Keratinocyte (primary cell): ENCODE measurements at regions not wholly inside any gene's neighbourhood (a gene's known extent, or its start where the extent isn't known, plus 50 kb on each side); places are given as distances from the start of the nearest gene placed in this dataset.

ENCODE experiments used
- DNase-seq: peaks from one replicate; pipeline ENCODE4 v3.0.0-alpha.2; 2011; ENCODE audit warnings: low read depth, missing footprints, low spot score
- FAIRE-seq: peaks from 2 replicates; lab custom pipeline; 2011; peaks lifted over from hg19 to GRCh38; lab: Jason Lieb, UNC
- H2AFZ ChIP-seq: 2 replicates; pipeline ENCODE4 v1.6.0; 2012; ENCODE audit warnings: low read length, control low read depth, inconsistent platforms; ENCODE audit not compliant: control insufficient read depth
- H3K27ac ChIP-seq: 2 replicates; pipeline ENCODE4 v1.5.1; 2011; ENCODE audit warnings: low read length; ENCODE audit not compliant: control insufficient read depth, insufficient read depth
- H3K27me3 ChIP-seq: 3 replicates; pipeline ENCODE4 v1.6.0; 2011; ENCODE audit warnings: low read length; ENCODE audit not compliant: control insufficient read depth, insufficient read depth; ENCODE audit errors: extremely low read depth
- H3K36me3 ChIP-seq, 2 experiments: 2 replicates in 1 of 2; 3 replicates in 1 of 2; pipeline ENCODE4 v1.5.1; 2011; ENCODE audit warnings: low read length in 2 of 2, mild to moderate bottlenecking in 1 of 2; ENCODE audit not compliant: control insufficient read depth in 2 of 2, insufficient read depth in 2 of 2; ENCODE audit errors: extremely low read depth in 1 of 2
- H3K4me1 ChIP-seq: 3 replicates; pipeline ENCODE4 v1.5.1; 2011; ENCODE audit warnings: low read length; ENCODE audit not compliant: control insufficient read depth, insufficient read depth; ENCODE audit errors: extremely low read depth
- H3K4me2 ChIP-seq: 3 replicates; pipeline ENCODE4 v1.6.0; 2011; ENCODE audit warnings: low read depth, low read length; ENCODE audit not compliant: control insufficient read depth, insufficient read depth; ENCODE audit errors: extremely low read depth
- H3K4me3 ChIP-seq, 3 experiments: fragments of 200-600 bp in 1 of 3; sonication (generic) in 1 of 3; 2 replicates in 2 of 3; 3 replicates in 1 of 3; pipeline ENCODE4 v1.5.1; 2011 to 2016; ENCODE audit warnings: low read length in 3 of 3, mild to moderate bottlenecking in 3 of 3, control low read depth in 2 of 3, inconsistent platforms in 1 of 3, low read depth in 1 of 3, mixed read lengths in 1 of 3, mixed run types in 1 of 3, moderate library complexity in 1 of 3; ENCODE audit not compliant: control insufficient read depth in 2 of 3, insufficient read depth in 2 of 3; ENCODE audit errors: extremely low read depth in 1 of 3
- H3K79me2 ChIP-seq: 2 replicates; pipeline ENCODE4 v1.6.0; 2012; ENCODE audit warnings: low read length; ENCODE audit not compliant: control insufficient read depth, insufficient read depth
- H3K9ac ChIP-seq: 3 replicates; pipeline ENCODE4 v1.6.0; 2011; ENCODE audit warnings: low read length; ENCODE audit not compliant: control insufficient read depth, insufficient read depth; ENCODE audit errors: extremely low read depth
- H3K9me1 ChIP-seq: 3 replicates; pipeline ENCODE4 v1.6.0; 2011; ENCODE audit warnings: low read length; ENCODE audit not compliant: control insufficient read depth, insufficient read depth; ENCODE audit errors: extremely low read depth
- H3K9me3 ChIP-seq: 2 replicates; pipeline ENCODE4 v1.5.1; 2012; ENCODE audit warnings: low read depth, low read length; ENCODE audit not compliant: control insufficient read depth
- H4K20me1 ChIP-seq: 3 replicates; pipeline ENCODE4 v1.6.0; 2011; ENCODE audit warnings: low read length; ENCODE audit not compliant: control insufficient read depth, insufficient read depth; ENCODE audit errors: extremely low read depth
- EZH2 ChIP-seq: IDR thresholded peaks from one replicate; pipeline ENCODE4 v1.6.1; 2012; ENCODE audit warnings: inconsistent platforms, mild to moderate bottlenecking, low read length, moderate library complexity
- dilution Hi-C: fragments of 300-500 bp; cut with MboI; formaldehyde crosslinking; loops from one replicate; pipeline ENCODE4 v1.7.0; 2020; ENCODE audit warnings: low sequenced_read_pairs; ENCODE audit not compliant: extremely low pct_ligation_motif_present
- TF ChIP-seq, protein P1 (sequence below), 3 experiments: IDR thresholded peaks in 1 of 3; conservative IDR thresholded peaks in 1 of 3; optimal IDR thresholded peaks in 1 of 3; 2 replicates in 2 of 3; 3 replicates in 1 of 3; pipeline versions ENCODE3 to v1.5.1; 2011; ENCODE audit warnings: low read length in 3 of 3, mild to moderate bottlenecking in 3 of 3, moderate library complexity in 2 of 3, control low read depth in 1 of 3, inconsistent platforms in 1 of 3; ENCODE audit not compliant: insufficient read depth in 2 of 3; ENCODE audit errors: extremely low read depth in 1 of 3

DNA sequence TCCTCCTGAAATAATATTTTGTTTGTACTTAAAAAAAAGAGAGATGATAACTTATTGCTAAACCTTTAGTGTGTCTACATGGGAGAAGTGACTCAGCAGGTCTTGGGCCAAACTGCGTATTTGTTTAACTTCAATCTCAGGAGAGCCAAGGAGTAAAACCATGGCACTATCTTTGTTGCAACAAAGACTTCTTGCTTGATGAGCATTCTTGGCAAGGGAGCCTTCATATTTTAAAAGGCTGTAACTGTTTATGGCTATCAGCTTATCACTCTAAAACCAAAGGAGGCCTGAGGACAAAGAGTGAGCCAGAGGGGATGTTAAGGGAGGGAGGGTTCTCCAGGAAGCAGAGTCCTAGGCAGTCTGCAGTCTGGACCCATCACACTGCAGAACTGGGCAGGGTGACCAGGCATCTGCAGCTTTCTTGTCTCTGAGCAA, 216.2 kb upstream of the S1PR3 start:
- peak; percentile 36 for FAIRE-seq

DNA sequence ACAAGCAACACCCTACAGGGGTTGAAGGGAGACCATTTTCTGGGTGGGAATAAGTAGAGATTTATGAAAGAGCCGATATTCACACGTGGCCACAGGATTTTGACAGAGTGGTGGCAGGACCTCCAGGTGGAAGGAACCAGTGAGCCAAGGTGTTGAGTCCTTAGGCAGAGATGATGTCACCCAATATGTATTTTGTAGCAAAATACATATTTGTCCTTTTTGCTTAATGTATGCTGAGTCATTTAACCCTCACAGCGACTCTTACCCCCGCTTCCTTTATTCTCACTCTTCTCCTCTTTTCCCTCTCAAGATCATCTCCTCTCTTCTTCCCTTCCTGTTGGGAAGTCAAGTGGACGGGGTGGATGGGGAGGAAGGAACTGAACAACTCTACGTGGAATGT, 215.7 kb upstream of the S1PR3 start:
- TF ChIP-seq, protein P1, sequence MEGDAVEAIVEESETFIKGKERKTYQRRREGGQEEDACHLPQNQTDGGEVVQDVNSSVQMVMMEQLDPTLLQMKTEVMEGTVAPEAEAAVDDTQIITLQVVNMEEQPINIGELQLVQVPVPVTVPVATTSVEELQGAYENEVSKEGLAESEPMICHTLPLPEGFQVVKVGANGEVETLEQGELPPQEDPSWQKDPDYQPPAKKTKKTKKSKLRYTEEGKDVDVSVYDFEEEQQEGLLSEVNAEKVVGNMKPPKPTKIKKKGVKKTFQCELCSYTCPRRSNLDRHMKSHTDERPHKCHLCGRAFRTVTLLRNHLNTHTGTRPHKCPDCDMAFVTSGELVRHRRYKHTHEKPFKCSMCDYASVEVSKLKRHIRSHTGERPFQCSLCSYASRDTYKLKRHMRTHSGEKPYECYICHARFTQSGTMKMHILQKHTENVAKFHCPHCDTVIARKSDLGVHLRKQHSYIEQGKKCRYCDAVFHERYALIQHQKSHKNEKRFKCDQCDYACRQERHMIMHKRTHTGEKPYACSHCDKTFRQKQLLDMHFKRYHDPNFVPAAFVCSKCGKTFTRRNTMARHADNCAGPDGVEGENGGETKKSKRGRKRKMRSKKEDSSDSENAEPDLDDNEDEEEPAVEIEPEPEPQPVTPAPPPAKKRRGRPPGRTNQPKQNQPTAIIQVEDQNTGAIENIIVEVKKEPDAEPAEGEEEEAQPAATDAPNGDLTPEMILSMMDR (optimal IDR thresholded peaks at IDR 0.05 in 1 of 3, IDR thresholded peaks at IDR 0.05 in 1 of 3, conservative IDR thresholded peaks at IDR 0.05 in 1 of 3; ENCODE audit: extremely low read depth in 1 of 3, insufficient read depth in 2 of 3, low read length in 3 of 3) = no peak
- no peak for TF ChIP-seq EZH2
- peak overlapping the region; percentile 2 for H2AFZ ChIP-seq
- H3K9ac ChIP-seq = peak overlapping the region; percentile 48
- H3K4me2 ChIP-seq = peak overlapping the region; percentile 44
- no peaks in the 10 kb centered on the region for H3K9me3 ChIP-seq
- dilution Hi-C loops = no loop called here
- no peaks in the 10 kb centered on the region for H3K36me3 ChIP-seq
- H3K4me1 ChIP-seq = peaks cover 52% of the 10 kb centered on the region
- no peaks in the 10 kb centered on the region for H3K9me1 ChIP-seq
- H4K20me1 ChIP-seq = no peaks in the 10 kb centered on the region
- no peaks in the 10 kb centered on the region for H3K27me3 ChIP-seq
- FAIRE-seq (peak; percentile 89), DNase-seq (no peak)
- H3K4me3 ChIP-seq = no peak overlapping the region
- H3K79me2 ChIP-seq = no peaks in the 10 kb centered on the region
- H3K27ac ChIP-seq = peak overlapping the region; percentile 82

More for the DNA sequence above, 216.2 kb upstream of the S1PR3 start:
- H3K9ac ChIP-seq = peak overlapping the region; percentile 31
- no peak overlapping the region for H3K4me3 ChIP-seq
- H2AFZ ChIP-seq = no peak overlapping the region
- no peaks in the 10 kb centered on the region for H3K27me3 ChIP-seq
- H3K79me2 ChIP-seq = no peaks in the 10 kb centered on the region
- no peaks in the 10 kb centered on the region for H3K9me1 ChIP-seq
- peaks cover 52% of the 10 kb centered on the region for H3K4me1 ChIP-seq
- no peak for DNase-seq
- H3K9me3 ChIP-seq = no peaks in the 10 kb centered on the region
- H3K36me3 ChIP-seq = no peaks in the 10 kb centered on the region
- dilution Hi-C loops = no loop called here
- TF ChIP-seq, protein P1 (optimal IDR thresholded peaks at IDR 0.05 in 1 of 3, IDR thresholded peaks at IDR 0.05 in 1 of 3, conservative IDR thresholded peaks at IDR 0.05 in 1 of 3; ENCODE audit: extremely low read depth in 1 of 3, insufficient read depth in 2 of 3, low read length in 3 of 3) = no peak
- no peak for TF ChIP-seq EZH2
- peak overlapping the region; percentile 82 for H3K27ac ChIP-seq
- no peaks in the 10 kb centered on the region for H4K20me1 ChIP-seq
- H3K4me2 ChIP-seq = peak overlapping the region; percentile 31
